ENCODE measurements at regions not wholly inside any gene's neighbourhood (a gene's known extent, or its start where the extent isn't known, plus 50 kb on each side); places are given as distances from the start of the nearest gene placed in this dataset.
A peak's percentile ranks its signal among the peaks of the same experiment; 100 is the strongest.
"Not testable (repeated sequence)": the region's sequence is repeated elsewhere in the genome, so short reads cannot be mapped to it uniquely, and the experiment has no call there.

- DNase-seq: no peak
Observed at GRCh38 chr10:93222211-93222754, 148.6 kb downstream of the CYP26A1 start.

- DNase-seq: no peak
Observed at GRCh38 chr10:93222876-93223275, 149.2 kb downstream of the CYP26A1 start.

GRCh38 chr10:93223336-93223735 is 149.6 kb downstream of the CYP26A1 start:
- no peak for DNase-seq

- no peak for DNase-seq
Observed at GRCh38 chr10:93224005-93224779, 150.5 kb downstream of the CYP26A1 start.

GRCh38 chr10:93225938-93226337 is 152.2 kb downstream of the CYP26A1 start:
- no peak for DNase-seq

- DNase-seq: no peak
Observed at GRCh38 chr10:93226619-93227018, 152.9 kb downstream of the CYP26A1 start.

GRCh38 chr10:93230596-93230995 is 156.9 kb downstream of the CYP26A1 start:
- DNase-seq: not testable (repeated sequence)

GRCh38 chr10:93232159-93232558 is 158.5 kb downstream of the CYP26A1 start:
- not testable (repeated sequence) for DNase-seq

- not testable (repeated sequence) for DNase-seq
Observed at GRCh38 chr10:93234940-93235339, 161.2 kb downstream of the CYP26A1 start.

- DNase-seq: no peak
Observed at GRCh38 chr10:93235686-93236085, 162.0 kb downstream of the CYP26A1 start.

- no peak for DNase-seq
Observed at GRCh38 chr10:93236393-93237040, 162.8 kb downstream of the CYP26A1 start.

- DNase-seq: peak; percentile 18
Observed at GRCh38 chr10:93245147-93245546, 171.5 kb downstream of the CYP26A1 start.

- peak; percentile 61 for DNase-seq
Observed at GRCh38 chr10:93245779-93246178, 172.1 kb downstream of the CYP26A1 start.

GRCh38 chr10:93248583-93249227 is 175.0 kb downstream of the CYP26A1 start:
- no peak for DNase-seq

- DNase-seq: no peak
Observed at GRCh38 chr10:93250010-93250409, 176.3 kb downstream of the CYP26A1 start.

GRCh38 chr10:93254180-93254853 is 180.6 kb downstream of the CYP26A1 start:
- DNase-seq: no peak

- no peak for DNase-seq
Observed at GRCh38 chr10:93255546-93255945, 181.9 kb downstream of the CYP26A1 start.
